HFF-Myc (cell line): ENCODE measurements at regions not wholly inside any gene's neighbourhood (a gene's known extent, or its start where the extent isn't known, plus 50 kb on each side); places are given as distances from the start of the nearest gene placed in this dataset.
"Not testable (repeated sequence)": the region's sequence is repeated elsewhere in the genome, so short reads cannot be mapped to it uniquely, and the experiment has no call there.

Experiments
- DNase-seq: peaks from one replicate; pipeline ENCODE4 v3.0.0-alpha.2; 2011; ENCODE audit warnings: low read depth; ENCODE audit errors: extremely low read depth
- H3K4me3 ChIP-seq: replicated peaks from 2 replicates; pipeline ENCODE4 v1.5.1; 2011; ENCODE audit warnings: low read depth, mild to moderate bottlenecking, control low read depth, low read length
- CTCF ChIP-seq: IDR thresholded peaks from 2 replicates; pipeline ENCODE4 v1.5.1; 2012; ENCODE audit warnings: mild to moderate bottlenecking, low read depth, low read length, control low read depth; ENCODE audit errors: missing control alignments

GRCh38 chr9:27802418-27802817, 229.1 kb upstream of the C9orf72 start:
- no peak overlapping the region for H3K4me3 ChIP-seq
- TF ChIP-seq CTCF = no peak
- DNase-seq = no peak

- no peak overlapping the region for H3K4me3 ChIP-seq
- no peak for TF ChIP-seq CTCF
- no peak for DNase-seq
Measured at GRCh38 chr9:27808864-27809263, 235.6 kb upstream of the C9orf72 start.

GRCh38 chr9:27817747-27818146, 244.5 kb upstream of the C9orf72 start:
- no peak for DNase-seq
- TF ChIP-seq CTCF = no peak
- no peak overlapping the region for H3K4me3 ChIP-seq

GRCh38 chr9:27818348-27818747, 245.1 kb upstream of the C9orf72 start:
- no peak for TF ChIP-seq CTCF
- no peak overlapping the region for H3K4me3 ChIP-seq
- no peak for DNase-seq

- TF ChIP-seq CTCF = no peak
- DNase-seq = no peak
- no peak overlapping the region for H3K4me3 ChIP-seq
Measured at GRCh38 chr9:27828908-27829307, 255.6 kb upstream of the C9orf72 start.

- TF ChIP-seq CTCF = no peak
- DNase-seq = no peak
- no peak overlapping the region for H3K4me3 ChIP-seq
Measured at GRCh38 chr9:27829621-27830020, 256.3 kb upstream of the C9orf72 start.

GRCh38 chr9:27832108-27832507, 258.8 kb upstream of the C9orf72 start:
- H3K4me3 ChIP-seq, DNase-seq: not testable (repeated sequence)
